ENCODE measurements at regions not wholly inside any gene's neighbourhood (a gene's known extent, or its start where the extent isn't known, plus 50 kb on each side); places are given as distances from the start of the nearest gene placed in this dataset.

DNA sequence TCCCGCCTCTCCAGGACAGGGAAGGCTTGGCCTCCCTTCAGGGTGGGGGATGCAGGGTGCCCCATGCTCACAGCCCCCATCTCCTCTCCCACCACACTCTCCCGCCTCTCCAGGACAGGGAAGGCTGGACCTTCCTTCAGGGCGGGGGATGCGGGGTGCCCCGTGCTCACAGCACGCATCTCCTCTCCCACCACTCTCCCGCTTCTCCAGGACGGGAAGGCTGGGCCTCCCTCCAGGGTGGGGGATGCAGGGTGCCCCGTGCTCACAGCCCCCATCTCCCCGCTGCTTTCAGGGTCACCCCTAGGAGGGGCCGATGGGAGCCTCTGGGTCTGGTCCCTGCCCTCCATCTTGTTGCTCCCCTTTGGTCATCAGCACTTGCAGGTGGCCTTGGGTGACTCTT lies 348.0 kb downstream of the CTTN start:
- DNase-seq: no peak

DNA sequence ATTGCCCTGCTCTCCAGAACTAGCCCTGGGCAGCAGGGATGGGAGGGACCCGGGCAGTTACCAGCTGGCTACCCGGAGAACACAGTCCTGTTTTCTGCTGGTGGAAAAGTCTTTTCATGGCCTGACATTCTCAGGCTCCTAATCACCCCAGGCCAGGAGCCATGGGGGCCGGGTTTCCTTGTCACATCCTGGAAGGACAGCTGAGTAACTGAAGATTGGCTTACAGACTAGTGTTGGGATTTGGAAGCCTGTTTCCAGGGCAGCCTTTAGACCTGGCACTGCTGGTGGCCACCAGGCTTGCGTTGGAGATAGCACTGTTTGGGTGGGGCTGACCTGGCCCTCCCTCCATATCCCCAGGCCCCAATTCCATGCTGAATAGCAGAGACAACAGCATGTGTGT lies 349.0 kb downstream of the CTTN start:
- no peak for DNase-seq

DNA sequence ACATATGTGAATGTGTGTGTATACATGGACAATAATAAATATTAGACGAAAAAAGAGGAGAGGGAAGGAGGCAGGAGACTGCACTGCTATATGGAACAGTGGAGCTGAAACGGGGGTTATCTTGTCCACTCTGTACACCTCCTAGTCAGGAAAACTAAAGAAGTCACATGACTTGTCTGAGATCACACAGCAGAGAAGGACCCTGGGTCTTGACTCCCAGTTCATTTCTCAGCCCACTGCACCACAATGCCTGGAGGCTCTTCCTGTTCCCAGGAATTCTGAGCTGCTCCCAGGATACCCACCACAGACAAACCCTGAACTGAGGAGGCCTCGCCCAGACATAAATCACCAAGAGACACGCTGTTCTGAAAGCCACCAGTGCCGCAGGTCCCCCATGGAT lies 349.6 kb downstream of the CTTN start:
- DNase-seq: no peak

DNA sequence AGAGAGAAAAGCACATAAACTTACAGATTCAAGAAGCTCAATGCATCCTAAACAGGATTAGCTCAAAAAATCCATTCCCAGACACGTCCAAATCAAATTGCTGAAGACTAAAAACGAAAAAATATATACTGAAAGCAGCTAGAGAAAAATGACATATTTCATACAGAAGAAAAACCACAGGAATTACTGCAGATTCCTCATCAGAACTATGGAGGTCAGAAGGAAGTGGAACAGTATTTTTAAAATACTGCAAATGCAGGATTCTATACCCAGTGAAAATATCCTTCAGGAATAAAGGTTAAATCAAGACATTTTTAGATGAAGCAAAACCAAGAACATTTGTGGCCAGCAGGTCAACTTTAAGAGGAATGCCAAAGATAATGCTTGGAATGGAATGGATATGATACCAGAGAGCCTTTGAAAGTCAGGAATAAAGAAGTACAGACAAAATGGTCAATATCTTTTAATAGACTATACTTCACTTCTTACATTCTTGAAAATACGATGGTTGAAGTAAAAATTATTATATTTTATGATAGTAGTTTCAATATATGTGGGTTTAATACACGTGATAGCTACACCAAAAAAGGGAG lies 352.9 kb downstream of the CTTN start:
- DNase-seq: no peak

DNA sequence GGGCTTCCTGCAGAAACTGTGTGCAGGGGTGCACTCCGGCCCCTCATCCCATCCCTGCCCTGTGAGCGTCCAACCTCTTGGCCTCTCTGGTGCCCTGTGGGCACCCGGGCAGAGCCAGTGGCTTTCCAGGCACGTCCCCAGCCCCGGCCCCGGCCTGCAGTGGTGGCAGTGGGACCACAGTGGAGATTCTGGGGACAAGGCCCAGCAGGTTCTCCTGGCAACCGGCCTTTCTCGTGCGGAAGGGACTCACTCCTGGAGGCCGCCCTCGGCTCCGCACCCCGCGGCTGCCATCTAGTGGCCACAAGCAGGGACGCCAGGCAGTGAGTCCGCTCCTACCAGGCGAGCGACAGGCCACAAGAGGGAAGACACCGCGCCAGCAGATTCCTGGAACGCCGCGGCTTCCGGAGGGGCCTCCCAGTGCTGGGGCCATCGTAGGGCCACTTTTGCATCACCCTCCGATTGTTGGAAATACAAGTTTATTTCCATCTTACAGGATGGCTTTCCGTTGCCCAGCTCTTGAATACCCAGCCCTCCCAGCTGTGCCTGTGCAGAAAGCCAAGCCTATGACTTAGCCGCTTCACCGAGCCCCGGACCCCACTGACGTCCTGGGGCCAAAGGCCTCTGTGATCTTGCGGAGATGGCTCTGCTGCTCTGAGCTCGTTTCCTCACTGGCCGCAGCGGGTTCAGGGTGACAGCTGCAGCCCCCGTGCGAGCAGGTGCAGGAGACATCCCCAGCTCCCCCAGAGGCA lies 357.3 kb downstream of the CTTN start:
- DNase-seq: peak; percentile 15

DNA sequence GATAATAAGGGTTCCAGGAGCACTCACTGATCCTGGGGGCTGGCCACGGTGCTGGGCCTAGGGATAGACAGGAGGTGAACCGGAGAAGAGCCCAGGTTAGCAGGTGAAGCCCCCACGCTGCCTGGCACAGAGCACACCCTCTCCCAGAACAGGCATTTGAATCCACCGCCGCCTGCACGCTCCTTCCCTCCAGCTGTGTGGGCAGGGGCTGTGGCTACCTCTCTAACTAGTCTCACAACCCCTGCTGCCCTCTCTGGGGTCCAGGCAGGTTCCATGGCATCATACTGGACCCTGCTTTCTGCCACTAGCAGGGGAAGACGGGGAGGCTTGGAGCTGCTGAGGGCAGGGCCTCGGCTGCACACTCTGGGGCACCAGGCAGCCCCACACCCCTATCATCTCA lies 358.0 kb downstream of the CTTN start:
- DNase-seq: no peak

DNA sequence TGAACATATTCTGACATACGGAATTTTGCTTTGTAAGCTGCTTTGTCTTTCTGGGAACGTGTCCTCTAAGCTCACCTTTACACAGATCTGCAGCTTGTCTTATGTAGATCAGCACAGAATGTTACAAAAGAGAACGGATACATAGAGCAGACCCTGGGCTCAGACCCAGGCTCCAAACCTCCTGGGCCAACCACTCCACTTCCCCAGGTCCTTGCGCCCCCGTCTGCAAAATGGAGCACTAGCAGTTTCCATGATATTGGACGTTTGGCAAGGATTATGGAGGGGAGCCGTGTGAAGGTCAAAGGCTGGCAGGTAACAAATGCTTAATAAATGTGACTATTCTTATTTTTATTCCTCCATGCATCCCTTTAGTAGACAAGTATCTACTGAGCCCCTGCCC lies 358.4 kb downstream of the CTTN start:
- no peak for DNase-seq

DNA sequence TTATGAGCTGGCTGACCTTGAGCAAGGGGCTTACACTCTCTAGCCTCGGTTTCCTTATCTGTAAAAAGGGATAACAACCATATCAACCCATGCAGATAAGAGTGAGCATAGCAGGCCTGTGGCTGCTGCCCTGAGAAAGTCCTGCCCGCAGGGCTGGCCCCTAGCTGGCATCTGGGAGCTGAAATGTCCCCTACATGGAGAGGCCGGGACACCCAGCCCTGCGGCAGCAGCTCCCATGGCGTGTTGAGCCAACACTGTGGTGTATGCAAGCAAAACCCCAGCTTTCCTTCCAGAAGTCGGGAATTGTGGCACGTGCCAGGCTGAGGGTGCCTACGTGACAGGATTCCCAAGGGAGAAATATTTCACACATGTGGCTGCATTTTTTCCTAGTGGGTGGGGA lies 358.9 kb downstream of the CTTN start:
- no peak for DNase-seq

DNA sequence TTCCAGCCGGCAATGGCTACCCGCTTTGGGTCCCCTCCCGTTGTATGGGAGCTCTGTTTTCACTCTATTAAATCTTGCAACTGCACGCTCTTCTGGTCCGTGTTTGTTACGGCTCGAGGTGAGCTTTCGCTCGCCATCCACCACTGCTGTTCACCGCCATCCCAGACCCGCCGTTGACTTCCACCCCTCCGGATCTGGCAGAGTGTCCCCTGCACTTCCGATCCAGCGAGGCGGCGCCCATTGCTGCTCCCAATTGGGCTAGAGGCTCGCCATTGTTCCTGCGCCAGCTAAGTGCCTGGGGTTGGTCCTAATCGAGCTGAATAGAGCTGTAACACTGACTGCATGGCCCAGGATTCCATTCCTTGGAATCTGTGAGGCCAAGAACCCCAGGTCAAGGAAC lies 359.9 kb downstream of the CTTN start:
- DNase-seq: no peak

DNA sequence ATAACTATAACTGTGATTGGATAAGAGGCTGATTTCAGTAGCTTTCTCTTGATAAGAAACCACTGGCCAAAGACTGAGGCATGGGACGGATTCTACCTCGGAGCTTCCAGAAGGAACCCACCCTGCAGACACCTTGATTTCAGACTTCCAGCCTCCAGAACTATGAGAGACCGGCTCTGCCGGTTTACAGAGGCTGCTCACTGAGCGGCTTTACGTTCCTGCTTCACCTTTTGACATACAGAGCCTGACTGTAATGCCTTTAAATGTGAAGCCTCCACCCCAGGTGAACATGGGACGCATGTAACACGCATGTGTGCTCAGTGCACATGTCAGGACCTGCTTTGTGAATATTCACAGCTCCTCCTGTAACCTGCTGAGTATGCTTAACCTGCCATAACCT lies 361.5 kb downstream of the CTTN start:
- no peak for DNase-seq

DNA sequence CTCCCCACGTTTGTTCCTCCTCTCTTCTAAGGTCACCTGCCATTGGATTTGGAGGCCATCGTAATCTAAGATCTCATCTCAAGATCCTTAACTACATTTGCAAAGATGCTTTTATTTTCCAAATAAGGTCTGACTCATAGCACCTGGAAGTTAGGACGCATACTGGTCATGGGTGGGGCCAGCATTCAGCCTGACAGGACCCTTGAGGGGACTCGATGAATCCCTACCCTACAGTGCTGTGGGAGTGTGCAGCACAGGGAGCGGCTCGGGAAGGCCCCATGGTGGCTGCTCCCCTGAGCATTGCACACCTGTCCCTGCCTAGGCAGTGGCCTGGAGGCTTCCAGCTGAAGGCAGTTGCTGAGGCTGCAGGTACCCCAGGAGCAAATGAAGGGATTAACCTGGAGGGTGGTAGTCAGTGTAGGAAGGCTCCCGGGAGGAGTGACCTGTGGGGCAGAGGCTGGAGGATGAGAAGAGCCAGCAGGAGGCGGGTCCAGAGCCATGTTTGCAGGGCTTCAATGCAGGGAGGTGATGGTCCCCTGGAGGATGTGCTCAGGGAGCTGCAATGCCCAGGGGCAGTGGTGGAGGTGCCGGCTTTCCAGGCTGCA lies 362.2 kb downstream of the CTTN start:
- no peak for DNase-seq

DNA sequence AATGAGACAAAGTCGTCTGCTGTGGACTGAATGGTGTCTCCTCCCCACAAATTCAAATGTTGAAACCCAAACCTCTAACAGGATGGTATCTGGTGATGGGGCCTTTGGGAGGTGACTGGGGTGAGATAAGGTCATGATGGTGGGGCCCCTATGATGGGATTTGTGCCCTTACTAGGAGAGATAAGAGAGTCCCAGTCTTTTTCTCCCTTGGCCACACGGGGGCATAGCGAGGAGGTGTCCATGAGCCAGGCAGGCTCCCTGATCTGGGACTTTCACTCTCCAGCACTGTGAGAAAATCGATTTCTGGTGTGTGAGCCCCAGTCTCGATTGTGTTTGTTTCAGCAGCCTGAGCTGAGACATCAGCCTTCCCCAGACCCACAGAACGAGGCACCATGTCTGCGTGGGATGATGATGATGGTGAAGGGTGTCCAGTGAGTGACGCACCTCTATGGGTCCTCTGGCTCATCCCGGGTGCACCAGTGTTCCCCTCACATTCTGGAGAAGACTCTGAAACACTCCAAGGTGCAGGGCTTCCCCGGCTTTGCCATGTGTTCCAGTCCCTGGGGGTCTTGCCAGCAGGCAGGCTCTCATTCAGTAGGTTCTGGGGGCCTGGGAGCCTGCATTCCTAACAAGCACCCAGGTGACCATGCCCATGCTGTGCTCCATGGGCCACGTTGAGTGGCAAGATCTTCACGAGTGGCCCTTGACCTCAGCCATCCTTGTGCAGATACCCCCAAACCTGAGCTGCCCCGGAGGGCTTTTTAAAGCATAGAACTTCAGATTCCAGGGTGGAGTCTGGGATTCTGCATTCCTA lies 363.0 kb downstream of the CTTN start:
- no peak for DNase-seq

DNA sequence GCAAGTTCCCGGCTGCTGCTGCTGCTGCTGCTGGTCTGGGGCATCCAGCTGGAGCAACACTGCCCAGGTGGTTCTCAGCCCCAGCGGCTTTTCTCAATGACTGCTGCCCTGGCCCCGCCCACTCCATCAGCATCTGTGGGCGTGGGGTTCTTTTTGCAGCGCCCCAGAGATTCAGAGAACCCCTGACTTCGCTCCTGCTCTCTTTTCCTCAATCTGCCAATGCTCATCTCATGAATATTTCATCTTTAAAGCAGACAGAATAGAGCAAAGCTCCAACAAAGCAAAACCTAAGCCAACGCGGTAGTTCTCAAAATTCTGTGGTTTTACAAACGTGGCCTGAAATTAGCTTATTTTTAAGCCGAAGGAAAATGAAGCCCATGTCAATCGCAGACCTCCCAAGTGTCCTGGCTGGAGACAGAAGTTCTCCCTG lies 363.6 kb downstream of the CTTN start:
- no peak for DNase-seq

DNA sequence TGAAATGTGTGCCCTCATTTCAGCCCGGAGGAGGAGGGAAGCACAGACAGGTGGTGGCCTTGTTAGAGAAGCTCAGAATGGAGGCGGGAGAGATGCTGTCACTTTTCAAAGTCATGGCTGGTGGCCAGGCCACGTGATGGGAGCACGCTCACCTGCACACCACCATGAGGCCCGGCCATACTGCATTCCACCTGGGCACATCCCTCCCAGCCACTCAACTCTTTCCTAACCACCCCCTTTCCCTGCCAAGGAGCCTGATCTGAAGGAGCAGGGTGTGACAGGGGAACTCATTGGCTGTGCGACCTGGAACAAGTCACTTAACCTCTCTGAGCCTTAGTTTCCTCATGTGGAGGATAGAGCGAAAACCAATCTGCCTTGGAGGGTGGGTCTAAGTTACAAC lies 364.5 kb downstream of the CTTN start:
- no peak for DNase-seq

DNA sequence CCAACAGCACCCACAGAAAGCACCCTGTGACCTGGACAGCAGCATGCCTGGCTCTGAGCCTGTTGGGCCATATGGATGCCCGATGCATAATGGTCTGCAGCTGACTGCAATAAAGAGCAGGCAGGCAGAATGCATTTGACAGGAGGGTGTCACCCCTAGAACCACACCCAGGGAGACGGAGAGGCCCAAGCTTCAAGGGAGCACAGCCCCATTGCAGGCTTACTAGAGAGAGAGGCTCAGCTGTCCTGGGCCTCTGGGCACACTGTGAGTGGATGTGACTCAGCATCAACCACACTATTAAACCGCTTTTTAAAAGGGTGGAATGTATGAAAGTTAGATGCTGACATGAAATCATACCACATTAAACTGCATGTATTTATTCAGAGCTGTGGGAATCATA lies 365.3 kb downstream of the CTTN start:
- no peak for DNase-seq

DNA sequence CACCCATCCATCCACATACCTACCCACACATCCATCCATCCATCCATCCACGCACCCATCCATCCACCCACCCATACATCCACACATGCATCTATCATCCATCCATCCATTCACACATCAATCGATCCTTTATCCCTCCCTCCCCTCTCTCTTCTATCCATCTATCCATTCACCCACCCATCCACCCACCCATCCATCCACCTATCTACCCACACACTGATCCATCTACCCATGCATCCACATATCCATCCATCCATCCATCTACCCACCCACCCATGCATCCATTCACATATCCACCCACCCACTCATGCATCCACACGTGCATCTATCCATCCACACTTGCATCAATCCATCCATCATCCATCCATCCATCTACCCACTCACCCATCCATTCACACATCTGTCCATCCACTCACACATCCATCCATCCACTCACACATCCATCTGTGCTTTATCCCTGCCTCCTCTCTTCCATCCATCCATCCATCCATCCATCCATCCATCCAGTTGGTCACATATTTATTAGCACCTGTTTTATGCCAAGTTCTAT lies 366.1 kb downstream of the CTTN start:
- no peak for DNase-seq

DNA sequence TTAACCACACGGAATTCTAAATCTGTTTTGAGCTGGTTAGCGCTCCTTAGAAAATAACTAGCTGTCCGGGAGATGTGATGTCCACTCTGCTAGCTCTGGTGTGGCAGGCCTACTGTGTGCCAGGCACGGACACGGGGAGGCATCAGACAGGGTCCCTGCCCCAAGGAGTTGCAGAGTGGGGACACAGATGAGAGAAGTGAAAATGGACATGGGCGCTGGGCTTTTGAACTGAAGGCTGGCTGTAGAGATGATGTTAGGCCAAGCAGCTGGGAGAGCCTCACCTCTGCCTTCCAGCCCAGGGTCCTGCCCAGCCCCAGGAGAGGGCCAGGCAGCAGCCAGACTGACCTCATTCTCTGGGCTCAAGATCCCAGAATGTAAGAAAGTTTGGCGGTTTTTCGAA lies 368.6 kb downstream of the CTTN start:
- DNase-seq: no peak

DNA sequence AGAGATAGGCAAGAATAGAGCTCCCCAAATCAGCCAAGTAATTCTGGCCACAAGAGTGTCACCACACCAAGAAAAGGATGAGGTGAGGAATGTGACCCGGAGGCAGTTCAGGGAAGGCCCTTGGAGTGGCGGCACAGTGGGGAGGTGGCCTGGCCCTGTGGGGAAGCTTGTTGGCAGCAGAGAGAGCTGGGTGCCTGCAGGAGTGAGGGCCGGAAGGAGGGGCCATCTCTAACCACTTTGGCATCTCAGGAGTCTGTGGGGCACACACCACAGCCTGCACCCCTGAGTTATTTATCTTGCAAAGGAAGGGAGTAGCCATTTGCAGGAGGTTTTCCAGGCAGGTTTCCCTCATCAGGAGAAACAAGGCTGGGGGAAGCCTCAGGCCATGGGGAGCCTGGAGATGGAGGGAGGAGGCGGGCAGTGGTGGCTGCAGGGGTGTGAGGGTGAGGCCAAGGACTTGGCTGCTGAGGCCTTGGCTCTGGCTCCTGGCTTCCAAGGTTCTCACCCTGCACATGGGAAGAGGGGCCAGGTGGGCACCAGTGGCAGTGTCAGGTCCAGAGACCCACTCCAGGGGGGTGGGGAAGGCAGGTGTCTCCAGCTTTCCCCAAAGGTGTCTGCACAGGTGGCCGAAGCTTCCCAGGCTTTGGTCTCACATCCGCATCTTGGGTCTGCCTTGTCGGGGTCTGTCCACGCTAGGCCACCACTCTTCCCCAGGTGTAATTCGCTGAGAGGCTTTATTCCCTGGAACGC lies 370.2 kb downstream of the CTTN start:
- no peak for DNase-seq

DNA sequence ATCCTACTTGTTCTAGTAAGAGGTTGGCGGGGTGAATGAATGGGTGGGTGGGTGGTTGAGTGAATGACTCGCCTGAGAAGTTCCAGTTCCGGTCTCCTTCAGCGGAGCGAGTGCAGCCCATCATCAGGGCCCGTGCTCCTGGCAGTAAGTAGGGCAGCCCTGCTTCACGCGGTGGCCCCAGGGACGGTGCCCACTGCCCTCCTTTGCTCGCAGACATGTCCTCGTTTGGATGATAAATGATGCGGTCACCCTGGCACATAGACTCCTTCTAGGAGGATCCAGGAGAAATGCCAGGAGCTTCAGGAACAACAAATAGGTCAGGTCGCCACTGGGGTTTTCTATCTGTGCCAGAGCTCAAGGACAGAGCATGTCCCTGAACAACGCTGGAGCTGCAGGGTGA lies 370.8 kb downstream of the CTTN start:
- no peak for DNase-seq

DNA sequence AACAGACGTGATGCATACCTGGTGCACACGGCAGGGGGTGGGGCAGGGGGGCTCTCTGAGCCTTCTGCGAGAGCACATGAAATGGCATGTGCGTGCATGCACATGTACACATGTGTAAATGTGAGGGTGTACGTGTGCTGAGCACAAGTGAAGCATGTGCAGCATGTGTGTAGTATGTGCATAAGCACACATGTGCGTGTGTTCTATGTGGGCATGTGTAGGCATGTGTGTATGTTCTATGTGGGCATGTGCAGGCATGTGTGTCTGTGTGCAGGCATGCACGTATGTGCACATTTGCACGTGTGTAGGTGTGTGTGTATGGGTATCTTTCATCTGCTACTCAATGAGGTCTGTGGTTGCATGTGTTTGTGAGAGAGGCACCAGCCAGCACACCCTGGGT lies 371.2 kb downstream of the CTTN start:
- no peak for DNase-seq

DNA sequence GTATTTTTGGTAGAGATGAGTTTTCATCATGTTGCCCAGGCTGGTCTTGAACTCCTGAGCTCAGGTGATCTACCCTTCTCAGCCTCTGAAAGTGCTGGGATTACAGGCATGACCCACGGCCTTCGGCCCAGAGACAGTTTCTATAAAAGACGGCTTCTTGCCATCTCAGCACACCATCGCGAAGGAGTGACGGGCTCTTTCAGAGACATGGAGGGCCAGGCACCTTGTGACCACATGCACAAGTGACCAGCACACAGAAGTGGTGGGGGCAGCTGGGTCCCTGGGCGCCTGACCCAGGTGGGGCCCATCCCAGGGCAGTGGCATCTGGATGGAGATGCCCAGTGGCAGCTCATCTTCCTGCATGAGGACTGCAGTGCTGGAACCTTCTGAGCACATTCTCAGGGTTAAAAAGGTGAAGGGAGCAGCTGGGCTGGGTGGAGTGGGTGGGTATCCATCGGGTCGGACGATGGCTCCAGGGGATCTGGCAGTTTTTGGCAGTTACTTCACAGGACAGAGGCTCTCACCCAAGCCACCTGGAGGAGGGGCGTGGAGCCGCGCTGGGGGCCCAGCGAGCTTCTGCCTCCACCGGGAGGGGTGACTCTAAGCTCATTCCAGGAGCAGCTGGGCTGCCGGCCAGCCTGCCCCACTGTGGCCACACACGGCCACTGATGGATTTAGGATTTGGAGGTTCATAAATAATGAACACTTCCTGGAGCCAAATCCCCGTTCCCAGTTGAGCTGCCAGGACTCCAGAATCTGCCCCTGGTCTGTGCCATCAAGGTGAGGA lies 373.0 kb downstream of the CTTN start:
- no peak for DNase-seq

DNA sequence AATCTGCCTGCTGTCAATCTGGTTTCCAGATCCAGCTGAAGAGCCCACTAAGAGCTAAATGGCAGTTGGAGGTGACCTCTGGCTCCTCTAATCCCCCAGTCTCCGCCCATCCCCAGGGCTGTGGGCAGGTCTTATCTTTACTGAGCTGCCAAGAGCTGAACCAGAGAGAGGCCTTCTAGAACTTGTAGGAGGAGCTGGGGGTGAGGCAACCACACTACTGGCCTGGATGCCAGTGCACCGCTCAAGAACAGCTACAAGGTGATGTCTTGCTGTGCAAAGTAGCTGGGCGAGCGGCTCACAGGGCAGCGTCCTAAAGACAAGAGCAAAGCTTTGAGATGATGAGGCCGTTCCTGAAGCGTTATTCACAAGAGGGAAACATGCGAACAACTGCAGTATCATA lies 374.6 kb downstream of the CTTN start:
- DNase-seq: no peak

Measured in effector CD8-positive, alpha-beta T cell (primary cell).